Ishikawa (cell line): ENCODE measurements at regions not wholly inside any gene's neighbourhood (a gene's known extent, or its start where the extent isn't known, plus 50 kb on each side); places are given as distances from the start of the nearest gene placed in this dataset.

ENCODE experiments used
- CEBPB ChIP-seq: IDR thresholded peaks from 2 replicates; pipeline ENCODE4 v1.6.1; 2012
- CREB1 ChIP-seq: IDR thresholded peaks from 2 replicates; pipeline ENCODE4 v1.6.1; 2012; ENCODE audit warnings: low read depth
- EGR1 ChIP-seq: IDR thresholded peaks from 2 replicates; pipeline ENCODE4 v1.6.1; 2012
- EP300 ChIP-seq: IDR thresholded peaks from 2 replicates; pipeline ENCODE4 v1.6.1; 2012; ENCODE audit warnings: borderline replicate concordance
- NFIC ChIP-seq: IDR thresholded peaks from 2 replicates; pipeline ENCODE4 v1.6.1; 2012
- RAD21 ChIP-seq: IDR thresholded peaks from 2 replicates; pipeline ENCODE4 v1.6.1; 2012; ENCODE audit warnings: low read depth
- TAF1 ChIP-seq: IDR thresholded peaks from 2 replicates; pipeline ENCODE4 v1.6.1; 2012; ENCODE audit warnings: low read depth, mild to moderate bottlenecking
- TCF12 ChIP-seq: IDR thresholded peaks from 2 replicates; pipeline ENCODE4 v1.6.1; 2012; ENCODE audit warnings: low read depth
- TEAD4 ChIP-seq: IDR thresholded peaks from 2 replicates; pipeline ENCODE4 v1.6.1; 2012
- YY1 ChIP-seq: IDR thresholded peaks from 2 replicates; pipeline ENCODE4 v1.6.1; 2012; ENCODE audit warnings: low read depth
- TF ChIP-seq, protein P1 (sequence below): IDR thresholded peaks from 2 replicates; pipeline ENCODE4 v1.6.1; 2012; ENCODE audit warnings: low read depth, mild to moderate bottlenecking

DNA sequence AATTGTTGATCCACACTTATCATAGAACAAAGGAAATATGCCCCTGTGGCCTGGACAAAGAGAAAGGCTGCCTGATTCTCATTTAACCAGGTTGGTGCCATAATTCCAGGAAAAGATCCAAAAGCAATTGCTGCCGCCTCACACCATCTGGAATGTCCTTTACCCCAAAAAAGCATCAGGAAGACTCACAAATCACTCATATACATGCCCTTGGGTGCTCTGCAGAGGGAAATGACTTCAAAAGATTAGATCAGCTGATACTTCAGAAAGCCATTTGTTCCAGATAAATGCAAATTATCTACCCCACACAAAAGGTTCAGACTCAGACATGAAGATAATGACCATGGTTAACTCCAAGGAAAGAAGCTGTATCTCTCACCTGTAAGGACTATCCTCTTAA, 285.8 kb downstream of the C1D start:
- TF ChIP-seq YY1 (no peak), RAD21 (no peak), TEAD4 (no peak), NFIC (no peak), TAF1 (no peak), TCF12 (no peak), CEBPB (no peak), EP300 (no peak), CREB1 (no peak), EGR1 (no peak)
- TF ChIP-seq, protein P1, sequence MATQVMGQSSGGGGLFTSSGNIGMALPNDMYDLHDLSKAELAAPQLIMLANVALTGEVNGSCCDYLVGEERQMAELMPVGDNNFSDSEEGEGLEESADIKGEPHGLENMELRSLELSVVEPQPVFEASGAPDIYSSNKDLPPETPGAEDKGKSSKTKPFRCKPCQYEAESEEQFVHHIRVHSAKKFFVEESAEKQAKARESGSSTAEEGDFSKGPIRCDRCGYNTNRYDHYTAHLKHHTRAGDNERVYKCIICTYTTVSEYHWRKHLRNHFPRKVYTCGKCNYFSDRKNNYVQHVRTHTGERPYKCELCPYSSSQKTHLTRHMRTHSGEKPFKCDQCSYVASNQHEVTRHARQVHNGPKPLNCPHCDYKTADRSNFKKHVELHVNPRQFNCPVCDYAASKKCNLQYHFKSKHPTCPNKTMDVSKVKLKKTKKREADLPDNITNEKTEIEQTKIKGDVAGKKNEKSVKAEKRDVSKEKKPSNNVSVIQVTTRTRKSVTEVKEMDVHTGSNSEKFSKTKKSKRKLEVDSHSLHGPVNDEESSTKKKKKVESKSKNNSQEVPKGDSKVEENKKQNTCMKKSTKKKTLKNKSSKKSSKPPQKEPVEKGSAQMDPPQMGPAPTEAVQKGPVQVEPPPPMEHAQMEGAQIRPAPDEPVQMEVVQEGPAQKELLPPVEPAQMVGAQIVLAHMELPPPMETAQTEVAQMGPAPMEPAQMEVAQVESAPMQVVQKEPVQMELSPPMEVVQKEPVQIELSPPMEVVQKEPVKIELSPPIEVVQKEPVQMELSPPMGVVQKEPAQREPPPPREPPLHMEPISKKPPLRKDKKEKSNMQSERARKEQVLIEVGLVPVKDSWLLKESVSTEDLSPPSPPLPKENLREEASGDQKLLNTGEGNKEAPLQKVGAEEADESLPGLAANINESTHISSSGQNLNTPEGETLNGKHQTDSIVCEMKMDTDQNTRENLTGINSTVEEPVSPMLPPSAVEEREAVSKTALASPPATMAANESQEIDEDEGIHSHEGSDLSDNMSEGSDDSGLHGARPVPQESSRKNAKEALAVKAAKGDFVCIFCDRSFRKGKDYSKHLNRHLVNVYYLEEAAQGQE: no peak
